Left ventricle myocardium inferior (tissue), 1 donor: ENCODE measurements at regions not wholly inside any gene's neighbourhood (a gene's known extent, or its start where the extent isn't known, plus 50 kb on each side); places are given as distances from the start of the nearest gene placed in this dataset.
"Not testable (repeated sequence)": the region's sequence is repeated elsewhere in the genome, so short reads cannot be mapped to it uniquely, and the experiment has no call there.

ENCODE experiments used
- DNase-seq: peaks from one replicate; pipeline ENCODE4 v3.0.0-alpha.2; 2020
- H3K27ac ChIP-seq: fragments of 200-600 bp; replicated peaks from 2 replicates; pipeline ENCODE4 v1.8.0; 2021
- H3K27me3 ChIP-seq: fragments of 200-600 bp; 2 replicates; pipeline ENCODE4 v1.8.0; 2021; ENCODE audit warnings: low read depth
- H3K36me3 ChIP-seq: fragments of 200-600 bp; 2 replicates; pipeline ENCODE4 v1.8.0; 2021
- H3K4me1 ChIP-seq: fragments of 200-600 bp; 2 replicates; pipeline ENCODE4 v1.8.0; 2021
- H3K4me3 ChIP-seq: fragments of 200-600 bp; 2 replicates; pipeline ENCODE4 v1.8.0; 2021; ENCODE audit warnings: mild to moderate bottlenecking, moderate library complexity
- H3K9me3 ChIP-seq: fragments of 200-600 bp; replicated peaks from 2 replicates; pipeline ENCODE4 v1.8.0; 2021
- CTCF ChIP-seq: fragments of 200-600 bp; IDR thresholded peaks from 2 replicates; pipeline ENCODE4 v1.8.0; 2021; ENCODE audit warnings: antibody characterized with exemption, mild to moderate bottlenecking, borderline replicate concordance
- intact Hi-C: fragments of 100-400 bp; cut with micrococcal nuclease; formaldehyde crosslinking; loops from one replicate; pipeline ENCODE4 v1.11.0; 2022
- donor health status: DM: no; HTN: yes; CAD: no; lungs with severe emphysema.

GRCh38 chr7:115208710-115209560, 287.0 kb downstream of the MDFIC start:
- TF ChIP-seq CTCF = no peak

GRCh38 chr7:115206374-115206773, 284.5 kb downstream of the MDFIC start:
- H3K27ac ChIP-seq, DNase-seq, intact Hi-C loops, H3K4me3 ChIP-seq, H3K36me3 ChIP-seq, H3K4me1 ChIP-seq, H3K27me3 ChIP-seq: not testable (repeated sequence)
- H3K9me3 ChIP-seq = peaks cover 14% of the 10 kb centered on the region

More at GRCh38 chr7:115208710-115209560, 287.0 kb downstream of the MDFIC start:
- H3K4me1 ChIP-seq = peaks cover 5% of the 10 kb centered on the region
- no peak overlapping the region for H3K4me3 ChIP-seq
- no peaks in the 10 kb centered on the region for H3K27me3 ChIP-seq
- DNase-seq = no peak
- no peaks in the 10 kb centered on the region for H3K36me3 ChIP-seq
- no peak overlapping the region for H3K27ac ChIP-seq
- intact Hi-C loops = no loop called here
- peaks cover 14% of the 10 kb centered on the region for H3K9me3 ChIP-seq

- DNase-seq = no peak
- intact Hi-C loops = no loop called here
- Histone ChIP-seq H3K27ac (no peak overlapping the region), H3K4me3 (no peak overlapping the region), H3K9me3 (no peaks in the 10 kb centered on the region), H3K4me1 (no peaks in the 10 kb centered on the region), H3K36me3 (no peaks in the 10 kb centered on the region), H3K27me3 (no peaks in the 10 kb centered on the region)
- TF ChIP-seq CTCF = no peak
These were observed 276.2 kb downstream of the MDFIC start for GRCh38 chr7:115198143-115198542.

GRCh38 chr7:115195208-115195607, 273.3 kb downstream of the MDFIC start:
- intact Hi-C loops = no loop called here

GRCh38 chr7:115191526-115191925, 269.6 kb downstream of the MDFIC start:
- Histone ChIP-seq H3K27ac (no peak overlapping the region), H3K36me3 (no peaks in the 10 kb centered on the region), H3K9me3 (no peaks in the 10 kb centered on the region), H3K4me3 (no peak overlapping the region), H3K27me3 (no peaks in the 10 kb centered on the region), H3K4me1 (no peaks in the 10 kb centered on the region)
- DNase-seq = no peak
- no peak for TF ChIP-seq CTCF
- intact Hi-C loops = no loop called here

More at GRCh38 chr7:115195208-115195607, 273.3 kb downstream of the MDFIC start:
- no peak for DNase-seq
- Histone ChIP-seq H3K9me3 (no peaks in the 10 kb centered on the region), H3K4me3 (no peak overlapping the region), H3K36me3 (no peaks in the 10 kb centered on the region), H3K27me3 (no peaks in the 10 kb centered on the region), H3K4me1 (no peaks in the 10 kb centered on the region), H3K27ac (no peak overlapping the region)
- no peak for TF ChIP-seq CTCF

- H3K4me3 ChIP-seq = no peak overlapping the region
- H3K4me1 ChIP-seq = peaks cover 5% of the 10 kb centered on the region
- no peak for DNase-seq
- no peak for TF ChIP-seq CTCF
- intact Hi-C loops = no loop called here
- H3K27ac ChIP-seq = no peak overlapping the region
- no peaks in the 10 kb centered on the region for H3K9me3 ChIP-seq
- no peaks in the 10 kb centered on the region for H3K27me3 ChIP-seq
- H3K36me3 ChIP-seq = no peaks in the 10 kb centered on the region
These were observed 261.6 kb downstream of the MDFIC start for GRCh38 chr7:115183431-115184057.
